ENCODE measurements at regions not wholly inside any gene's neighbourhood (a gene's known extent, or its start where the extent isn't known, plus 50 kb on each side); places are given as distances from the start of the nearest gene placed in this dataset.

- no peaks in the 10 kb centered on the region for H3K4me1 ChIP-seq (ENCODE audit: control insufficient read depth in 1 of 2, insufficient read depth in 2 of 2, low read length in 2 of 2)
- H3K9ac ChIP-seq (ENCODE audit: low read length), result no peak overlapping the region
Measured at GRCh38 chr5:8829323-8830029, 716.4 kb downstream of the SEMA5A start.

More at GRCh38 chr5:8829323-8830029, 716.4 kb downstream of the SEMA5A start:
- Histone ChIP-seq H4K20me1 (ENCODE audit: insufficient read depth) (no peaks in the 10 kb centered on the region), H3K9me3 (ENCODE audit: control insufficient read depth in 1 of 2, insufficient read depth in 1 of 2, low read depth in 1 of 2, low read length in 2 of 2) (peaks cover 6 to 13% of the 10 kb centered on the region in 2 experiments; a peak in 2 of 4 replicates), H3K9me2 (ENCODE audit: insufficient read depth) (no peaks in the 10 kb centered on the region), H3K79me2 (ENCODE audit: insufficient read depth, low read length) (no peaks in the 10 kb centered on the region), H3K27ac (ENCODE audit: low read depth, low read length) (no peak overlapping the region), H2AFZ (ENCODE audit: low read depth, low read length, poor library complexity, severe bottlenecking) (no peak overlapping the region), H3K27me3 (ENCODE audit: insufficient read depth, low read length) (no peaks in the 10 kb centered on the region), H3K36me3 (ENCODE audit: control insufficient read depth in 1 of 2, insufficient read depth in 2 of 2, low read length in 2 of 2) (no peaks in the 10 kb centered on the region), H3K4me3 (replicated peaks in 1 of 2; ENCODE audit: low read depth in 1 of 2, low read length in 2 of 2) (no peak overlapping the region), H3K4me2 (ENCODE audit: low read length) (no peak overlapping the region)
- intact Hi-C loops (cut with micrococcal nuclease), result no loop called here
- no TSS peak for BruUV-seq (replicated peaks)
- ChIA-PET POLR2A (no interaction called here), CTCF (no interaction called here), RAD21 (ENCODE audit: low non-redundant PET in 1 of 2, low total read pairs in 2 of 2, uncharacterized antibody in 2 of 2, unreplicated experiment in 2 of 2) (no interaction called here)
- TF ChIP-seq POLR2A (IDR thresholded peaks at IDR 0.05; ENCODE audit: borderline replicate concordance, extremely low read depth, insufficient read depth, insufficient read length) (no peak), SRF (IDR thresholded peaks at IDR 0.05; ENCODE audit: low read depth) (no peak), JUND (IDR thresholded peaks at IDR 0.05) (no peak), RAD21 (IDR thresholded peaks at IDR 0.05; ENCODE audit: low read depth) (no peak), SP1 (IDR thresholded peaks at IDR 0.05; ENCODE audit: low read depth) (no peak), POLR2AphosphoS5 (IDR thresholded peaks at IDR 0.05; ENCODE audit: low read depth, low read length) (no peak), EGR1 (IDR thresholded peaks at IDR 0.05; ENCODE audit: low read depth) (no peak), EZH2 (IDR thresholded peaks at IDR 0.05) (no peak), TCF7L2 (IDR thresholded peaks at IDR 0.05; ENCODE audit: borderline replicate concordance, extremely low read depth, insufficient read depth, insufficient read length) (no peak), YY1 (IDR thresholded peaks at IDR 0.05; ENCODE audit: extremely low read depth, insufficient replicate concordance, low read depth, low read length) (no peak), ELF1 (IDR thresholded peaks at IDR 0.05; ENCODE audit: borderline replicate concordance, low read depth) (no peak), ZBTB33 (IDR thresholded peaks at IDR 0.05; ENCODE audit: extremely low read depth, insufficient replicate concordance, low read length) (no peak), FOSL1 (IDR thresholded peaks at IDR 0.05; ENCODE audit: low read depth) (no peak), EZH2phosphoT487 (IDR thresholded peaks at IDR 0.05; ENCODE audit: borderline replicate concordance) (no peak), CBX3 (IDR thresholded peaks at IDR 0.05; ENCODE audit: low read depth) (no peak), ZNF274 (IDR thresholded peaks at IDR 0.05; ENCODE audit: low read depth, low read length) (no peak)
- TF ChIP-seq, protein P1, sequence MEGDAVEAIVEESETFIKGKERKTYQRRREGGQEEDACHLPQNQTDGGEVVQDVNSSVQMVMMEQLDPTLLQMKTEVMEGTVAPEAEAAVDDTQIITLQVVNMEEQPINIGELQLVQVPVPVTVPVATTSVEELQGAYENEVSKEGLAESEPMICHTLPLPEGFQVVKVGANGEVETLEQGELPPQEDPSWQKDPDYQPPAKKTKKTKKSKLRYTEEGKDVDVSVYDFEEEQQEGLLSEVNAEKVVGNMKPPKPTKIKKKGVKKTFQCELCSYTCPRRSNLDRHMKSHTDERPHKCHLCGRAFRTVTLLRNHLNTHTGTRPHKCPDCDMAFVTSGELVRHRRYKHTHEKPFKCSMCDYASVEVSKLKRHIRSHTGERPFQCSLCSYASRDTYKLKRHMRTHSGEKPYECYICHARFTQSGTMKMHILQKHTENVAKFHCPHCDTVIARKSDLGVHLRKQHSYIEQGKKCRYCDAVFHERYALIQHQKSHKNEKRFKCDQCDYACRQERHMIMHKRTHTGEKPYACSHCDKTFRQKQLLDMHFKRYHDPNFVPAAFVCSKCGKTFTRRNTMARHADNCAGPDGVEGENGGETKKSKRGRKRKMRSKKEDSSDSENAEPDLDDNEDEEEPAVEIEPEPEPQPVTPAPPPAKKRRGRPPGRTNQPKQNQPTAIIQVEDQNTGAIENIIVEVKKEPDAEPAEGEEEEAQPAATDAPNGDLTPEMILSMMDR (IDR thresholded peaks at IDR 0.05 in 2 of 3, conservative IDR thresholded peaks at IDR 0.05 in 1 of 3; ENCODE audit: borderline replicate concordance in 1 of 3, insufficient read depth in 1 of 3, low read depth in 2 of 3, low read length in 2 of 3), result no peak
- TF ChIP-seq, protein P2, sequence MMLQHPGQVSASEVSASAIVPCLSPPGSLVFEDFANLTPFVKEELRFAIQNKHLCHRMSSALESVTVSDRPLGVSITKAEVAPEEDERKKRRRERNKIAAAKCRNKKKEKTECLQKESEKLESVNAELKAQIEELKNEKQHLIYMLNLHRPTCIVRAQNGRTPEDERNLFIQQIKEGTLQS (IDR thresholded peaks at IDR 0.05), result no peak
- ATAC-seq (no peak), DNase-seq (ENCODE audit: low read depth, low spot score) (no peak)
